ENCODE measurements at regions not wholly inside any gene's neighbourhood (a gene's known extent, or its start where the extent isn't known, plus 50 kb on each side); places are given as distances from the start of the nearest gene placed in this dataset.

- ChIA-PET CTCF (no interaction called here), POLR2A (interaction anchor here (1.0 kb wide), 1 partner anchor 10 kb away, joined by 3 read pairs; no protein-coding TSS in a partner anchor)
- Histone ChIP-seq H3K4me1 (ENCODE audit: control insufficient read depth, insufficient read depth, low read length) (no peaks in the 10 kb centered on the region), H3K9me3 (ENCODE audit: control insufficient read depth, insufficient read depth, low read depth, low read length) (no peaks in the 10 kb centered on the region), H3K27ac (ENCODE audit: extremely low read depth, low read depth, low read length) (no peak overlapping the region), H3K36me3 (ENCODE audit: control insufficient read depth in 2 of 2, insufficient read depth in 1 of 2, low read length in 2 of 2) (no peaks in the 10 kb centered on the region), H3K4me3 (ENCODE audit: low read depth, low read length) (no peak overlapping the region)
- TF ChIP-seq ZNF600 (tag by site-specific recombination; IDR thresholded peaks at IDR 0.05) (no peak), MZF1 (tag by site-specific recombination; IDR thresholded peaks at IDR 0.05; ENCODE audit: borderline replicate concordance) (no peak), ZFP69B (tag by site-specific recombination; IDR thresholded peaks at IDR 0.05) (no peak), ZNF791 (tag by site-specific recombination; IDR thresholded peaks at IDR 0.05) (no peak), ZNF26 (tag by site-specific recombination; IDR thresholded peaks at IDR 0.05) (no peak), ZNF157 (tag by site-specific recombination; IDR thresholded peaks at IDR 0.05) (no peak), BCL11A (tag by site-specific recombination; IDR thresholded peaks at IDR 0.05; ENCODE audit: low read depth) (no peak), ZNF549 (tag by site-specific recombination; IDR thresholded peaks at IDR 0.05) (no peak), ZNF391 (tag by site-specific recombination; IDR thresholded peaks at IDR 0.05; ENCODE audit: borderline replicate concordance, low read depth) (no peak), ZNF174 (tag by site-specific recombination; IDR thresholded peaks at IDR 0.05) (no peak), GFI1B (tag by site-specific recombination; IDR thresholded peaks at IDR 0.05) (no peak), KLF16 (tag by site-specific recombination; IDR thresholded peaks at IDR 0.05) (no peak)
Observed at GRCh38 chr15:100703032-100703578, 100.7 kb downstream of the ASB7 start.

DNA sequence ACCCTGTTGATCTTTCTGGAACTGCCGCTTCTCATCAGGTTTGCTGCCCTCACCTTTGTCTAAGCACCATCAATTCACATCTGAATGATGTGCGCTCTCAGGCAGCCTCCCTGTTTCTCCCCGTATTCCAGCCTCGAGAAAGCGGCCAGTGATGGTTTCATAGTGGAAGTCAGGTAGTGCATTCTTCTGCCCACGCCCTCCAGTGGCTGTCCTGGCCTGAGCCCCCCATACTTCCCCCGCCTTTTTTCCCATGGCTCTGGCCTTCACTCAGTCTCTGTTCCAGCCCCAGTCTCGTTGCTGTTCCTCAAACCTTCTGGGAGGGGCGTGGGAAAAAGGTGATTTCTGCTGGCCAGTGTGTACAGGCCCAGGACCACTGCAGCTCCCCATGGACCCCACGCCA lies 101.3 kb downstream of the ASB7 start:
- ChIA-PET POLR2A (no interaction called here), CTCF (no interaction called here)
- H3K9me3 ChIP-seq (ENCODE audit: control insufficient read depth, insufficient read depth, low read depth, low read length): no peaks in the 10 kb centered on the region
- TF ChIP-seq TSHZ1 (tag by site-specific recombination; IDR thresholded peaks at IDR 0.05; ENCODE audit: borderline replicate concordance): no peak
- no peak overlapping the region for H3K4me3 ChIP-seq (ENCODE audit: low read depth, low read length)
- no peak overlapping the region for H3K27ac ChIP-seq (ENCODE audit: extremely low read depth, low read depth, low read length)
- H3K36me3 ChIP-seq (ENCODE audit: control insufficient read depth in 2 of 2, insufficient read depth in 1 of 2, low read length in 2 of 2): no peaks in the 10 kb centered on the region
- no peaks in the 10 kb centered on the region for H3K4me1 ChIP-seq (ENCODE audit: control insufficient read depth, insufficient read depth, low read length)

- Histone ChIP-seq H3K36me3 (ENCODE audit: control insufficient read depth in 2 of 2, insufficient read depth in 1 of 2, low read length in 2 of 2) (no peaks in the 10 kb centered on the region), H3K27ac (ENCODE audit: extremely low read depth, low read depth, low read length) (no peak overlapping the region), H3K9me3 (ENCODE audit: control insufficient read depth, insufficient read depth, low read depth, low read length) (no peaks in the 10 kb centered on the region), H3K4me3 (ENCODE audit: low read depth, low read length) (no peak overlapping the region), H3K4me1 (ENCODE audit: control insufficient read depth, insufficient read depth, low read length) (no peaks in the 10 kb centered on the region)
- CTCF ChIA-PET: no interaction called here
- TF ChIP-seq ZFHX2 (tag by site-specific recombination; conservative IDR thresholded peaks at IDR 0.05): no peak
- no peak for TF ChIP-seq OVOL3 (tag by site-specific recombination; IDR thresholded peaks at IDR 0.05)
- POLR2A ChIA-PET: no interaction called here
Observed at GRCh38 chr15:100704281-100705055, 102.1 kb downstream of the ASB7 start.

All from HEK293 (cell line).